A204.1 (cell line): ENCODE measurements at regions not wholly inside any gene's neighbourhood (a gene's known extent, or its start where the extent isn't known, plus 50 kb on each side); places are given as distances from the start of the nearest gene placed in this dataset.
"Not testable (repeated sequence)": the region's sequence is repeated elsewhere in the genome, so short reads cannot be mapped to it uniquely, and the experiment has no call there.

Experiments used
- FAIRE-seq: peaks from 2 replicates; lab custom pipeline; 2012; peaks lifted over from hg19 to GRCh38; lab: Jason Lieb, UNC

GRCh38 chr13:108003626-108004025, 211.7 kb downstream of the LIG4 start:
- no peak for FAIRE-seq

GRCh38 chr13:108000998-108001397, 214.3 kb downstream of the LIG4 start:
- no peak for FAIRE-seq

- FAIRE-seq = no peak
Measured at GRCh38 chr13:107999751-108000150, 215.6 kb downstream of the LIG4 start.

GRCh38 chr13:107994137-107994536, 221.2 kb downstream of the LIG4 start:
- no peak for FAIRE-seq

GRCh38 chr13:107993239-107993949, 221.9 kb downstream of the LIG4 start:
- FAIRE-seq = no peak

- FAIRE-seq = no peak
Measured at GRCh38 chr13:107992542-107992941, 222.8 kb downstream of the LIG4 start.

GRCh38 chr13:107977071-107977574, 238.2 kb downstream of the LIG4 start:
- no peak for FAIRE-seq

GRCh38 chr13:107976628-107977027, 238.7 kb downstream of the LIG4 start:
- no peak for FAIRE-seq

- no peak for FAIRE-seq
Measured at GRCh38 chr13:107974409-107974808, 240.9 kb downstream of the LIG4 start.

GRCh38 chr13:107969546-107969945, 245.8 kb downstream of the LIG4 start:
- FAIRE-seq = no peak

- FAIRE-seq = no peak
Measured at GRCh38 chr13:107968470-107968869, 246.9 kb downstream of the LIG4 start.

GRCh38 chr13:107964395-107964794, 250.9 kb downstream of the LIG4 start:
- no peak for FAIRE-seq

GRCh38 chr13:107961849-107962608, 253.3 kb downstream of the LIG4 start:
- no peak for FAIRE-seq

GRCh38 chr13:107960301-107960700, 255.0 kb downstream of the LIG4 start:
- FAIRE-seq = no peak

- FAIRE-seq = no peak
Measured at GRCh38 chr13:107956889-107957288, 258.4 kb downstream of the LIG4 start.

- no peak for FAIRE-seq
Measured at GRCh38 chr13:107942030-107942617, 273.2 kb downstream of the LIG4 start.

GRCh38 chr13:107941345-107942029, 273.8 kb downstream of the LIG4 start:
- no peak for FAIRE-seq

- no peak for FAIRE-seq
Measured at GRCh38 chr13:107937848-107938247, 277.5 kb downstream of the LIG4 start.

GRCh38 chr13:107931056-107931455, 284.3 kb downstream of the LIG4 start:
- no peak for FAIRE-seq

GRCh38 chr13:107928762-107929161, 286.6 kb downstream of the LIG4 start:
- no peak for FAIRE-seq

GRCh38 chr13:107927557-107927956, 287.8 kb downstream of the LIG4 start:
- no peak for FAIRE-seq

- not testable (repeated sequence) for FAIRE-seq
Measured at GRCh38 chr13:107926515-107926914, 288.8 kb downstream of the LIG4 start.

- FAIRE-seq = not testable (repeated sequence)
Measured at GRCh38 chr13:107916902-107917301, 298.4 kb downstream of the LIG4 start.
